ENCODE measurements at regions not wholly inside any gene's neighbourhood (a gene's known extent, or its start where the extent isn't known, plus 50 kb on each side); places are given as distances from the start of the nearest gene placed in this dataset.

GRCh38 chr3:84586427-84586826 lies 372.4 kb upstream of the CADM2 start:
- BruUV-seq (replicated peaks): no TSS peak
- no peak overlapping the region for H3K4me3 Mint-ChIP-seq (ENCODE audit: unreplicated experiment)
- no peak for TF ChIP-seq CTCF (IDR thresholded peaks at IDR 0.05; ENCODE audit: unreplicated experiment)
- POLR2A ChIA-PET: no interaction called here
- intact Hi-C loops (cut with micrococcal nuclease): no loop called here
- H3K9me3 Mint-ChIP-seq (ENCODE audit: unreplicated experiment): no peaks in the 10 kb centered on the region
- DNase-seq (ENCODE audit: unreplicated experiment): no peak
- H3K27me3 Mint-ChIP-seq (ENCODE audit: insufficient read depth, unreplicated experiment): no peaks in the 10 kb centered on the region
- no peak overlapping the region for H3K27ac Mint-ChIP-seq (ENCODE audit: low read depth, unreplicated experiment)
- H3K36me3 Mint-ChIP-seq (ENCODE audit: insufficient read depth, unreplicated experiment): no peaks in the 10 kb centered on the region
- CTCF ChIA-PET: no interaction called here
- H3K4me1 Mint-ChIP-seq (ENCODE audit: insufficient read depth, unreplicated experiment): no peaks in the 10 kb centered on the region

- DNase-seq (ENCODE audit: unreplicated experiment): peak; percentile 9
- ChIA-PET CTCF (no interaction called here), POLR2A (no interaction called here)
- peak overlapping the region; percentile 56 for H3K4me3 Mint-ChIP-seq (ENCODE audit: unreplicated experiment)
- intact Hi-C loops (cut with micrococcal nuclease): no loop called here
- H3K4me1 Mint-ChIP-seq (ENCODE audit: insufficient read depth, unreplicated experiment): peaks cover 17% of the 10 kb centered on the region
- H3K27me3 Mint-ChIP-seq (ENCODE audit: insufficient read depth, unreplicated experiment): no peaks in the 10 kb centered on the region
- no peak for TF ChIP-seq CTCF (IDR thresholded peaks at IDR 0.05; ENCODE audit: unreplicated experiment)
- no TSS peak for BruUV-seq (replicated peaks)
- H3K36me3 Mint-ChIP-seq (ENCODE audit: insufficient read depth, unreplicated experiment): no peaks in the 10 kb centered on the region
- H3K9me3 Mint-ChIP-seq (ENCODE audit: unreplicated experiment): peaks cover 7% of the 10 kb centered on the region
- peak overlapping the region; percentile 82 for H3K27ac Mint-ChIP-seq (ENCODE audit: low read depth, unreplicated experiment)
Observed at GRCh38 chr3:84600703-84601225, 358.0 kb upstream of the CADM2 start.

GRCh38 chr3:84601303-84601702 lies 357.5 kb upstream of the CADM2 start:
- BruUV-seq (replicated peaks): no TSS peak
- peak overlapping the region; percentile 82 for H3K27ac Mint-ChIP-seq (ENCODE audit: low read depth, unreplicated experiment)
- ChIA-PET POLR2A (no interaction called here), CTCF (no interaction called here)
- TF ChIP-seq CTCF (IDR thresholded peaks at IDR 0.05; ENCODE audit: unreplicated experiment): no peak
- DNase-seq (ENCODE audit: unreplicated experiment): peak; percentile 49
- intact Hi-C loops (cut with micrococcal nuclease): no loop called here
- peaks cover 17% of the 10 kb centered on the region for H3K4me1 Mint-ChIP-seq (ENCODE audit: insufficient read depth, unreplicated experiment)
- no peaks in the 10 kb centered on the region for H3K36me3 Mint-ChIP-seq (ENCODE audit: insufficient read depth, unreplicated experiment)
- H3K27me3 Mint-ChIP-seq (ENCODE audit: insufficient read depth, unreplicated experiment): no peaks in the 10 kb centered on the region
- peak overlapping the region; percentile 56 for H3K4me3 Mint-ChIP-seq (ENCODE audit: unreplicated experiment)
- peaks cover 7% of the 10 kb centered on the region for H3K9me3 Mint-ChIP-seq (ENCODE audit: unreplicated experiment)

GRCh38 chr3:84621823-84622222 lies 337.0 kb upstream of the CADM2 start:
- TF ChIP-seq CTCF (IDR thresholded peaks at IDR 0.05; ENCODE audit: unreplicated experiment): no peak
- Mint-ChIP-seq H3K9me3 (ENCODE audit: unreplicated experiment) (no peaks in the 10 kb centered on the region), H3K27me3 (ENCODE audit: insufficient read depth, unreplicated experiment) (no peaks in the 10 kb centered on the region), H3K36me3 (ENCODE audit: insufficient read depth, unreplicated experiment) (no peaks in the 10 kb centered on the region), H3K4me1 (ENCODE audit: insufficient read depth, unreplicated experiment) (no peaks in the 10 kb centered on the region), H3K4me3 (ENCODE audit: unreplicated experiment) (no peak overlapping the region), H3K27ac (ENCODE audit: low read depth, unreplicated experiment) (no peak overlapping the region)
- POLR2A ChIA-PET: no interaction called here
- CTCF ChIA-PET: interaction anchor here (0.6 kb wide), 1 partner anchor 8 kb away, joined by 3 read pairs; no protein-coding TSS in a partner anchor
- intact Hi-C loops (cut with micrococcal nuclease): no loop called here
- DNase-seq (ENCODE audit: unreplicated experiment): no peak
- BruUV-seq (replicated peaks): no TSS peak

Measured in MCF 10A (cell line).